ENCODE measurements at regions not wholly inside any gene's neighbourhood (a gene's known extent, or its start where the extent isn't known, plus 50 kb on each side); places are given as distances from the start of the nearest gene placed in this dataset.
A peak's percentile ranks its signal among the peaks of the same experiment; 100 is the strongest.

- TF ChIP-seq, protein P1, sequence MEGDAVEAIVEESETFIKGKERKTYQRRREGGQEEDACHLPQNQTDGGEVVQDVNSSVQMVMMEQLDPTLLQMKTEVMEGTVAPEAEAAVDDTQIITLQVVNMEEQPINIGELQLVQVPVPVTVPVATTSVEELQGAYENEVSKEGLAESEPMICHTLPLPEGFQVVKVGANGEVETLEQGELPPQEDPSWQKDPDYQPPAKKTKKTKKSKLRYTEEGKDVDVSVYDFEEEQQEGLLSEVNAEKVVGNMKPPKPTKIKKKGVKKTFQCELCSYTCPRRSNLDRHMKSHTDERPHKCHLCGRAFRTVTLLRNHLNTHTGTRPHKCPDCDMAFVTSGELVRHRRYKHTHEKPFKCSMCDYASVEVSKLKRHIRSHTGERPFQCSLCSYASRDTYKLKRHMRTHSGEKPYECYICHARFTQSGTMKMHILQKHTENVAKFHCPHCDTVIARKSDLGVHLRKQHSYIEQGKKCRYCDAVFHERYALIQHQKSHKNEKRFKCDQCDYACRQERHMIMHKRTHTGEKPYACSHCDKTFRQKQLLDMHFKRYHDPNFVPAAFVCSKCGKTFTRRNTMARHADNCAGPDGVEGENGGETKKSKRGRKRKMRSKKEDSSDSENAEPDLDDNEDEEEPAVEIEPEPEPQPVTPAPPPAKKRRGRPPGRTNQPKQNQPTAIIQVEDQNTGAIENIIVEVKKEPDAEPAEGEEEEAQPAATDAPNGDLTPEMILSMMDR (IDR thresholded peaks at IDR 0.05; ENCODE audit: borderline replicate concordance, extremely low read depth, insufficient read depth), result no peak
- Histone ChIP-seq H3K9me3 (ENCODE audit: control insufficient read depth in 2 of 3, insufficient read depth in 1 of 3, low read length in 3 of 3) (no peaks in the 10 kb centered on the region), H3K4me1 (ENCODE audit: control insufficient read depth in 2 of 3, insufficient read depth in 2 of 3, low read depth in 1 of 3, low read length in 3 of 3) (no peaks in the 10 kb centered on the region), H3K27ac (ENCODE audit: low read depth in 2 of 2, low read length in 2 of 2) (no peak overlapping the region), H3K9ac (ENCODE audit: low read length in 3 of 3) (no peak overlapping the region), H3K27me3 (ENCODE audit: control insufficient read depth, insufficient read depth, low read length) (no peaks in the 10 kb centered on the region), H3K4me3 (ENCODE audit: low read length in 3 of 3) (no peak overlapping the region), H3K36me3 (ENCODE audit: control insufficient read depth in 2 of 3, insufficient read depth in 3 of 3, low read length in 3 of 3) (no peaks in the 10 kb centered on the region)
- DNase-seq (no peak), FAIRE-seq (no peak)
- intact Hi-C loops (cut with DNase I), result no loop called here
Observed at GRCh38 chrX:97673135-97673534, 789.4 kb downstream of the RPA4 start.

DNA sequence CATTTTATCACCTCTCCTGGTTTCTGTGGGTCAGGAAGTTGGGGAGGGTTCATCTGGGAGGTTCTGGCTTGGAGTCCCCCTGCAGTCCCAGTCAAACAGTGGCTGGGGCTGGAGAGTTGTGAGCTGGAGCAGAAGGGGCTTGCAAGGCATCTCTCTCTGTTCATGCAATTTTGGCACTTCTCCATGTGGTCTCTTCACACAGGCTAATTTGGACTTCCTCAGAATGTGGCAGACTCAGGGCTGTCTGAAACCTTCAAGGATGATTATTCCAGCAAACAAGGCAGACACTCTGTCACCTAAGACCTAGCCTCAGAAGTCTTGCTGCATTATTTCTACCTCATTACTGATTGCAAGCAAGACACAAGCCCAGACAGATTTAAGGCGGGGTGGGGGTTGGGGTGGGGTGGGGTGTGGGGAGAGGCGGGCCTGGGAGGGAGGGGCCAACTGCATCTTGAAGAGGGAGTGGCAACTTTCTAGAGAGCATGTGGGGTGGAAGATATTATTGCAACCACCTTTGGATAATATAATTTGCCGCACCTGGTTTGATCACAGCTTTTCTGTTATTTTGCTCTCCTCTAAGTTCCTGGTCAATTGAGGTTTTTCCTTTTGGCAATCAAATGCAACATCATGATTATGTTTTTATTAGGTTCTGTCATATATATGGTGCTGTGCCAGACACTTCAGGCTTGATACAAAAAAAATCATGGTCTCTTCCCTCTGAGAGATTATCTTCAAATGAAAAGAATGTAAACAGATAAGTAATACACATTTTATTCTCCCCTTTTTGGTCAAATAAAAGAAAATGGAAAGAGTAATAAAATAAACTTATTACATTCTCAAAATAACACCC is 799.5 kb downstream of the RPA4 start:
- H3K4me3 ChIP-seq (ENCODE audit: low read length in 3 of 3), result no peak overlapping the region
- no peak overlapping the region for H3K27ac ChIP-seq (ENCODE audit: low read depth in 2 of 2, low read length in 2 of 2)
- no peaks in the 10 kb centered on the region for H3K27me3 ChIP-seq (ENCODE audit: control insufficient read depth, insufficient read depth, low read length)
- H3K36me3 ChIP-seq (ENCODE audit: control insufficient read depth in 2 of 3, insufficient read depth in 3 of 3, low read length in 3 of 3), result no peaks in the 10 kb centered on the region
- no peak for DNase-seq
- TF ChIP-seq, protein P1 (IDR thresholded peaks at IDR 0.05; ENCODE audit: borderline replicate concordance, extremely low read depth, insufficient read depth), result no peak
- no peaks in the 10 kb centered on the region for H3K4me1 ChIP-seq (ENCODE audit: control insufficient read depth in 2 of 3, insufficient read depth in 2 of 3, low read depth in 1 of 3, low read length in 3 of 3)
- no peaks in the 10 kb centered on the region for H3K9me3 ChIP-seq (ENCODE audit: control insufficient read depth in 2 of 3, insufficient read depth in 1 of 3, low read length in 3 of 3)
- intact Hi-C loops (cut with DNase I), result no loop called here
- peak; percentile 8 for FAIRE-seq
- H3K9ac ChIP-seq (ENCODE audit: low read length in 3 of 3), result no peak overlapping the region

DNA sequence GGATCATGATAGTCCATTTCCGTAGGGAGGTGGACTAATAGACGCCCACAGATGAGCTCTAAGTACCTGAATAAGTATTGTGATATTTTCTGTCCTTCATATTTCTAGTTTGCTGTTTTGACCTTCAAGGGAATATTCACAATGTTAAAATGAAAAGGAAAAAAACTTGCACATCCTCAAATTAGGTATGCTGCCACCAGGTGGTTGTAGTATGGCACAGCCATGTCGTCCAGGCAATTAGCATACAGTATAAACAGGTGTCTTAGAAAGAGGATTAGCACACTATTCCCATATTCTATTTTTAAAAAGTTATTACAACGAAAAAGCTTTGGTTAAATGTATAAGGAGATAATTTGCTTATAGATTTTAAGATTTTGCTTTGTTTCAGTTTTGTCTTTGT is 802.0 kb downstream of the RPA4 start:
- H3K4me1 ChIP-seq (ENCODE audit: control insufficient read depth in 2 of 3, insufficient read depth in 2 of 3, low read depth in 1 of 3, low read length in 3 of 3), result no peaks in the 10 kb centered on the region
- no peaks in the 10 kb centered on the region for H3K36me3 ChIP-seq (ENCODE audit: control insufficient read depth in 2 of 3, insufficient read depth in 3 of 3, low read length in 3 of 3)
- no peaks in the 10 kb centered on the region for H3K9me3 ChIP-seq (ENCODE audit: control insufficient read depth in 2 of 3, insufficient read depth in 1 of 3, low read length in 3 of 3)
- intact Hi-C loops (cut with DNase I), result no loop called here
- no peak overlapping the region for H3K9ac ChIP-seq (ENCODE audit: low read length in 3 of 3)
- peak; percentile 95 for FAIRE-seq
- no peak overlapping the region for H3K4me3 ChIP-seq (ENCODE audit: low read length in 3 of 3)
- H3K27ac ChIP-seq (ENCODE audit: low read depth in 2 of 2, low read length in 2 of 2), result no peak overlapping the region
- no peaks in the 10 kb centered on the region for H3K27me3 ChIP-seq (ENCODE audit: control insufficient read depth, insufficient read depth, low read length)
- peak in 2 of 5 donors; percentile 5 to 19 for DNase-seq
- TF ChIP-seq, protein P1 (IDR thresholded peaks at IDR 0.05; ENCODE audit: borderline replicate concordance, extremely low read depth, insufficient read depth), result no peak

All from kidney (tissue), 13 donors.